ENCODE measurements at regions not wholly inside any gene's neighbourhood (a gene's known extent, or its start where the extent isn't known, plus 50 kb on each side); places are given as distances from the start of the nearest gene placed in this dataset.

DNA sequence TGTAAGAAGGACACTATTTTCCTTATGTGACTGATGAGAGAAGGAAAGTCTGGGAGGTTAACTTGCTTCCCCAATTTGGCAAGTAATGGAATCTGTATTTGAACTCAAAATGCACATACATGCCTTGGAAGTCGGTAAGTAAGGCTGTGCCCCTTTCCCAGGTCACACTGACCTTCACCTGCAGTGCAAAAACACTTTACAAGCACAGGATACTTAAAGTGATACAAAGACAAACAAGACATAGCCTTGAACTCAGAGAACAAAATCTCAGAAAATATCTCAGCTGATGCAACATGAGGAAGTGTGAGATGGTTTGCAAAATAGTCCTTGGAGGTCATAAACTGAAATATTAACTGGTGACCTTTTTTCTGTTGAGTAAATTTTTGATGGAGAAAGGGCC is 251.1 kb downstream of the RAB38 start:
- H3K4me1 Mint-ChIP-seq: no peaks in the 10 kb centered on the region
- no peak overlapping the region for H3K27ac Mint-ChIP-seq
- no peak overlapping the region for H3K4me3 Mint-ChIP-seq
- Histone ChIP-seq H3K9me3 (ENCODE audit: low read length) (no peaks in the 10 kb centered on the region), H3K27ac (ENCODE audit: low read depth, low read length) (no peak overlapping the region), H3K4me3 (ENCODE audit: low read length) (no peak overlapping the region), H3K27me3 (ENCODE audit: insufficient read depth, low read length, poor library complexity, severe bottlenecking) (no peaks in the 10 kb centered on the region), H3K36me3 (ENCODE audit: insufficient read depth, low read length) (no peaks in the 10 kb centered on the region), H3K4me1 (ENCODE audit: insufficient read depth, low read length) (no peaks in the 10 kb centered on the region)
- DNase-seq: no peak
- H3K27me3 Mint-ChIP-seq: peaks cover 0 to 2% of the 10 kb centered on the region in 2 donors
- ChIA-PET POLR2A (no interaction called here), CTCF (no interaction called here)
- H3K9me3 Mint-ChIP-seq: peaks cover 0 to 2% (median 0%) of the 10 kb centered on the region in 5 donors
- no peaks in the 10 kb centered on the region for H3K36me3 Mint-ChIP-seq

- H3K27ac ChIP-seq (ENCODE audit: low read depth, low read length): no peak overlapping the region
- H3K36me3 ChIP-seq (ENCODE audit: insufficient read depth, low read length): no peaks in the 10 kb centered on the region
- H3K9me3 ChIP-seq (ENCODE audit: low read length): no peaks in the 10 kb centered on the region
- Mint-ChIP-seq H3K36me3 (peaks cover 0 to 1% (median 0%) of the 10 kb centered on the region in 3 donors), H3K4me1 (no peaks in the 10 kb centered on the region), H3K27me3 (no peaks in the 10 kb centered on the region), H3K27ac (no peak overlapping the region), H3K9me3 (peaks cover 0 to 6% (median 0%) of the 10 kb centered on the region in 5 donors), H3K4me3 (no peak overlapping the region)
- no peaks in the 10 kb centered on the region for H3K4me1 ChIP-seq (ENCODE audit: insufficient read depth, low read length)
- CTCF ChIA-PET: no interaction called here
- no peak overlapping the region for H3K4me3 ChIP-seq (ENCODE audit: low read length)
- no peak for DNase-seq
- no peaks in the 10 kb centered on the region for H3K27me3 ChIP-seq (ENCODE audit: insufficient read depth, low read length, poor library complexity, severe bottlenecking)
- POLR2A ChIA-PET: no interaction called here
Observed at GRCh38 chr11:87917111-87917510, 258.1 kb downstream of the RAB38 start.

DNA sequence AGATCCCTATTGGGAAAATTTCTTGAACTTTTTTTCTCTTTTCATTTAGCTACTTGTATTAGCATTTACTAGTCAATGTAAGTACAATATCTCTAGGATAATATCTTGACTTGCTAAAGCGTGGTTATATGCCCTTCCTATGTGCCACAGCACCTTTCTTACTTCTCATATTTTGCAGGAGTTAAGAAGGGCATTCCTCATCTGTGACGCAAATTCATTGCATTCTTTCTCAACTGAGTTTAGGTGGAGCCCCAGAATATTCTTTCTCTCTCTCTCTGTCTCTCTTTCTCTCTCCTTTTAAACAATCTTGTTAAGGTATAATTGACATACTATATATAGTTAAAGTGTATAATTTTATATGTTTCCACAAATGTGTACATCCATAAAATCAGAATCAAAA is 266.1 kb downstream of the RAB38 start:
- no peak for DNase-seq
- Mint-ChIP-seq H3K4me3 (no peak overlapping the region), H3K36me3 (no peaks in the 10 kb centered on the region), H3K27me3 (no peaks in the 10 kb centered on the region), H3K9me3 (peaks cover 0 to 4% (median 0%) of the 10 kb centered on the region in 5 donors), H3K4me1 (no peaks in the 10 kb centered on the region), H3K27ac (no peak overlapping the region)
- Histone ChIP-seq H3K36me3 (ENCODE audit: insufficient read depth, low read length) (no peaks in the 10 kb centered on the region), H3K9me3 (ENCODE audit: low read length) (no peaks in the 10 kb centered on the region), H3K27me3 (ENCODE audit: insufficient read depth, low read length, poor library complexity, severe bottlenecking) (no peaks in the 10 kb centered on the region), H3K4me3 (ENCODE audit: low read length) (no peak overlapping the region), H3K4me1 (ENCODE audit: insufficient read depth, low read length) (no peaks in the 10 kb centered on the region), H3K27ac (ENCODE audit: low read depth, low read length) (no peak overlapping the region)
- ChIA-PET POLR2A (no interaction called here), CTCF (no interaction called here)

- peaks cover 0 to 1% (median 0%) of the 10 kb centered on the region in 5 donors for H3K9me3 Mint-ChIP-seq
- no peaks in the 10 kb centered on the region for H3K9me3 ChIP-seq (ENCODE audit: low read length)
- H3K4me1 Mint-ChIP-seq: no peaks in the 10 kb centered on the region
- H3K36me3 ChIP-seq (ENCODE audit: insufficient read depth, low read length): no peaks in the 10 kb centered on the region
- no peak overlapping the region for H3K27ac Mint-ChIP-seq
- H3K4me3 Mint-ChIP-seq: no peak overlapping the region
- ChIA-PET CTCF (no interaction called here), POLR2A (no interaction called here)
- no peaks in the 10 kb centered on the region for H3K27me3 Mint-ChIP-seq
- H3K4me1 ChIP-seq (ENCODE audit: insufficient read depth, low read length): no peaks in the 10 kb centered on the region
- DNase-seq: no peak
- H3K27me3 ChIP-seq (ENCODE audit: insufficient read depth, low read length, poor library complexity, severe bottlenecking): no peaks in the 10 kb centered on the region
- H3K4me3 ChIP-seq (ENCODE audit: low read length): no peak overlapping the region
- H3K36me3 Mint-ChIP-seq: no peaks in the 10 kb centered on the region
- H3K27ac ChIP-seq (ENCODE audit: low read depth, low read length): no peak overlapping the region
Observed at GRCh38 chr11:87908086-87908485, 267.2 kb downstream of the RAB38 start.

DNA sequence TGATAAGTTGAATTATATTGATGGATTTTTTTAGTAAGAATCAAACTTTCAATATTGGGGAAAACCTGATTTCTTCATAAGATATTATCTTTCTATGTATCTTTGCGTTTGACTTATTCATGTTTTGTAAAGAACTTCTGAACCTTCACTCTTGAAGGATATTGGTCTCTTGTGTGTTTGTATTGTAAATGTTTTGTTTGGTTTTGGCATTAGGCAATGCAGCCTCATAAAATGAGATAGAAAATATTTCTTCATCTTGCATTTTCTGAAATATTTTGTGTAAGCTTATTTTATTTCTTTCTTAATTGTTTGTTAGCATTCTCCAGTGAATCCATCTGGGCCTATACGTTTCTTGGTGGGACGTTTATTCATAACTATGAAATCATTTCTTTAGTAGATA is 271.9 kb downstream of the RAB38 start:
- Histone ChIP-seq H3K9me3 (ENCODE audit: low read length) (no peaks in the 10 kb centered on the region), H3K27me3 (ENCODE audit: insufficient read depth, low read length, poor library complexity, severe bottlenecking) (no peaks in the 10 kb centered on the region), H3K27ac (ENCODE audit: low read depth, low read length) (no peak overlapping the region), H3K4me3 (ENCODE audit: low read length) (no peak overlapping the region), H3K36me3 (ENCODE audit: insufficient read depth, low read length) (no peaks in the 10 kb centered on the region), H3K4me1 (ENCODE audit: insufficient read depth, low read length) (no peaks in the 10 kb centered on the region)
- H3K27ac Mint-ChIP-seq: no peak overlapping the region
- ChIA-PET CTCF (no interaction called here), POLR2A (no interaction called here)
- H3K27me3 Mint-ChIP-seq: no peaks in the 10 kb centered on the region
- no peaks in the 10 kb centered on the region for H3K36me3 Mint-ChIP-seq
- no peaks in the 10 kb centered on the region for H3K4me1 Mint-ChIP-seq
- H3K4me3 Mint-ChIP-seq: no peak overlapping the region
- H3K9me3 Mint-ChIP-seq: peaks cover 0 to 1% (median 0%) of the 10 kb centered on the region in 5 donors
- no peak for DNase-seq

GRCh38 chr11:87901341-87901740 is 273.9 kb downstream of the RAB38 start:
- POLR2A ChIA-PET: no interaction called here
- H3K27me3 Mint-ChIP-seq: no peaks in the 10 kb centered on the region

GRCh38 chr11:87897921-87898320 is 277.3 kb downstream of the RAB38 start:
- no peaks in the 10 kb centered on the region for H3K9me3 Mint-ChIP-seq
- Histone ChIP-seq H3K27ac (ENCODE audit: low read depth, low read length) (no peak overlapping the region), H3K4me1 (ENCODE audit: insufficient read depth, low read length) (no peaks in the 10 kb centered on the region), H3K4me3 (ENCODE audit: low read length) (no peak overlapping the region), H3K27me3 (ENCODE audit: insufficient read depth, low read length, poor library complexity, severe bottlenecking) (no peaks in the 10 kb centered on the region), H3K9me3 (ENCODE audit: low read length) (no peaks in the 10 kb centered on the region), H3K36me3 (ENCODE audit: insufficient read depth, low read length) (no peaks in the 10 kb centered on the region)
- H3K27ac Mint-ChIP-seq: no peak overlapping the region
- no peak overlapping the region for H3K4me3 Mint-ChIP-seq
- no peaks in the 10 kb centered on the region for H3K4me1 Mint-ChIP-seq
- CTCF ChIA-PET: no interaction called here
- POLR2A ChIA-PET: no interaction called here
- DNase-seq: no peak
- peaks cover 3% of the 10 kb centered on the region in 2 donors for H3K27me3 Mint-ChIP-seq
- H3K36me3 Mint-ChIP-seq: no peaks in the 10 kb centered on the region

More at GRCh38 chr11:87901341-87901740, 273.9 kb downstream of the RAB38 start:
- H3K27ac ChIP-seq (ENCODE audit: low read depth, low read length): no peak overlapping the region
- CTCF ChIA-PET: no interaction called here
- H3K9me3 ChIP-seq (ENCODE audit: low read length): no peaks in the 10 kb centered on the region
- H3K27me3 ChIP-seq (ENCODE audit: insufficient read depth, low read length, poor library complexity, severe bottlenecking): no peaks in the 10 kb centered on the region
- Mint-ChIP-seq H3K27ac (no peak overlapping the region), H3K9me3 (no peaks in the 10 kb centered on the region), H3K36me3 (no peaks in the 10 kb centered on the region), H3K4me1 (no peaks in the 10 kb centered on the region), H3K4me3 (no peak overlapping the region)
- DNase-seq: no peak
- no peaks in the 10 kb centered on the region for H3K4me1 ChIP-seq (ENCODE audit: insufficient read depth, low read length)
- H3K36me3 ChIP-seq (ENCODE audit: insufficient read depth, low read length): no peaks in the 10 kb centered on the region
- no peak overlapping the region for H3K4me3 ChIP-seq (ENCODE audit: low read length)

DNA sequence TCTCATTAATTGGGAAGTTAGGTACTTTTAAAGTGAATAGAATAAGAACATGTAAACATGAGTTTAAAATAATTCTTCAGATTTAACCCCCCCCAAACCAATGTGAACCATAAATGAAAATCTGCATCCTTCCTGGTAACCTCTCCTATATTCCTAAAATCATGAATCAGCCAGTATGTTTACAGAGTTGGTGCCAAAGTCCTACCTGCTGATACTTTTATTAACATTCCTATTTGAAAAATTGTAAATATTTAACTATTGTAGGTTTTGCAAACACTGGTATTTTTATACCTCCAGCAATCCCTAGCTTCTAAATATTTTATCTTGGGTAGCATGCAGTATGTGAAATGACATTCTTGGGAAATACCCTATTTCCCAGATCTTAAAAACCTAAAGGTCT is 278.2 kb downstream of the RAB38 start:
- no peaks in the 10 kb centered on the region for H3K27me3 ChIP-seq (ENCODE audit: insufficient read depth, low read length, poor library complexity, severe bottlenecking)
- ChIA-PET POLR2A (no interaction called here), CTCF (no interaction called here)
- H3K9me3 Mint-ChIP-seq: no peaks in the 10 kb centered on the region
- no peaks in the 10 kb centered on the region for H3K36me3 ChIP-seq (ENCODE audit: insufficient read depth, low read length)
- H3K27ac Mint-ChIP-seq: no peak overlapping the region
- no peaks in the 10 kb centered on the region for H3K9me3 ChIP-seq (ENCODE audit: low read length)
- no peak overlapping the region for H3K4me3 ChIP-seq (ENCODE audit: low read length)
- no peak overlapping the region for H3K4me3 Mint-ChIP-seq
- H3K27me3 Mint-ChIP-seq: peaks cover 3% of the 10 kb centered on the region in 2 donors
- no peaks in the 10 kb centered on the region for H3K4me1 ChIP-seq (ENCODE audit: insufficient read depth, low read length)
- H3K4me1 Mint-ChIP-seq: no peaks in the 10 kb centered on the region
- H3K36me3 Mint-ChIP-seq: no peaks in the 10 kb centered on the region
- H3K27ac ChIP-seq (ENCODE audit: low read depth, low read length): no peak overlapping the region
- no peak for DNase-seq

GRCh38 chr11:87894961-87895360 is 280.3 kb downstream of the RAB38 start:
- Histone ChIP-seq H3K27me3 (ENCODE audit: insufficient read depth, low read length, poor library complexity, severe bottlenecking) (no peaks in the 10 kb centered on the region), H3K27ac (ENCODE audit: low read depth, low read length) (no peak overlapping the region), H3K4me3 (ENCODE audit: low read length) (no peak overlapping the region), H3K9me3 (ENCODE audit: low read length) (no peaks in the 10 kb centered on the region), H3K4me1 (ENCODE audit: insufficient read depth, low read length) (no peaks in the 10 kb centered on the region), H3K36me3 (ENCODE audit: insufficient read depth, low read length) (no peaks in the 10 kb centered on the region)
- no peak for DNase-seq
- H3K36me3 Mint-ChIP-seq: no peaks in the 10 kb centered on the region
- CTCF ChIA-PET: no interaction called here
- no peak overlapping the region for H3K27ac Mint-ChIP-seq
- H3K27me3 Mint-ChIP-seq: peaks cover 3% of the 10 kb centered on the region in 2 donors
- no peak overlapping the region for H3K4me3 Mint-ChIP-seq
- POLR2A ChIA-PET: no interaction called here
- no peaks in the 10 kb centered on the region for H3K9me3 Mint-ChIP-seq
- H3K4me1 Mint-ChIP-seq: no peaks in the 10 kb centered on the region

Data from CD8-positive, alpha-beta memory T cell (primary cell).